SKM-1 (cell line): ENCODE measurements at regions not wholly inside any gene's neighbourhood (a gene's known extent, or its start where the extent isn't known, plus 50 kb on each side); places are given as distances from the start of the nearest gene placed in this dataset.
"Not testable (repeated sequence)": the region's sequence is repeated elsewhere in the genome, so short reads cannot be mapped to it uniquely, and the experiment has no call there.

Experiments
- DNase-seq: peaks from one replicate; lab custom pipeline; 2025; ENCODE audit not compliant: unreplicated experiment; lab: John Stamatoyannopoulos, UW

DNA sequence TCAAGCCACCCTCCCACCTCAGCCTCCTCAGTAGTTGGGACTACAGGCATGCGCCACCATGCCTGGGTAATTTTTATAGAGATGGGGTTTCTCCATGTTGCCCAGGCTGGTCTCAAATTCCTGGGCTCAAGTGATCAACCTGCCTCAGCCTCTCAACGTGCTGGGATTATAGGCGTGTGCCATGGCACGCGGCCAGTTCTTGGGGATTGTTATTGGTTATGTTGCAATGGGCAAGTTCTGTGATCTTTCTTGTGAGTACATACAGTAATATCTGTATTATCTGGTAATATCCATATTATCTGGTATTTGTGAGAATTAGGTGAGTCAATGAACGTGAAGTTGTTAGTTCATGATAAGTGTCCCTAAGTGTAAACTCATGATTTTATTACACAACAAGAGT lies 90.3 kb upstream of the TBL1X start:
- DNase-seq: no peak

DNA sequence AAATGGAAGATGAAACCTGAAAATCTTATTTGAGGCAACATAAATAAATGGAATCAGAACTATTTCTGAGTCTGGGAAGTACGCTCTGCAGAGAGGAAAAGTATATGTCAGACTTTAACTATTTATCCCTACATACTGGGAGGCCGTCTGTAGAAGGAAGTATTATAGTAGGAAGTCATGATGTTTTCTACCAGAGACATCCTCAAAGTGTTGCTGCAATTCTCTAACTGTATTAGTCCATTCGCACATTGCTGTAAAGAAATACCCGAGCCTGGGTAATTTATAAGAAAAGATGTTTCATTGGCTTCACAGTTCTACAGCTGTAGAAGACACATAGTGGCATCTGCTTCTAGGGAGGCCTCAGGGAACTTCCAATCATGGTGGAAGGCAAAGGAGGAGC lies 88.7 kb upstream of the TBL1X start:
- no peak for DNase-seq

DNA sequence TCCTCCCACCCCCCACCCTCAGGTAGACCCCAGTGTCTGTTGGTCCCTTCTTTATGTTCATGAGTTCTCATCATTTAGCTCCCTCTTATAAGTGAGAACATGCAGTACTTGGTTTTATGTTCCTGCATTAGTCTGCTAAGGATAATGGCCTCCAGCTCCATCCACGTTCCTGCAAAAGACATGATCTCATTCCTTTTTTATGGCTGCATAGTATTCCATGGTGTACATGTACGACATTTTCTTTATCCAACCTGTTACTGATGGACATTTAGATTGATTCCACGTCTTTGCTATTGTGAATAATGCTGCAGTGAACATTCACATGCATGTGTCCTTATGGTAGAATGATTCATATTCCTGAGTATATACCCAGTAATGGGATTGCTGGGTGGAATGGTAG lies 87.6 kb upstream of the TBL1X start:
- DNase-seq: not testable (repeated sequence)

DNA sequence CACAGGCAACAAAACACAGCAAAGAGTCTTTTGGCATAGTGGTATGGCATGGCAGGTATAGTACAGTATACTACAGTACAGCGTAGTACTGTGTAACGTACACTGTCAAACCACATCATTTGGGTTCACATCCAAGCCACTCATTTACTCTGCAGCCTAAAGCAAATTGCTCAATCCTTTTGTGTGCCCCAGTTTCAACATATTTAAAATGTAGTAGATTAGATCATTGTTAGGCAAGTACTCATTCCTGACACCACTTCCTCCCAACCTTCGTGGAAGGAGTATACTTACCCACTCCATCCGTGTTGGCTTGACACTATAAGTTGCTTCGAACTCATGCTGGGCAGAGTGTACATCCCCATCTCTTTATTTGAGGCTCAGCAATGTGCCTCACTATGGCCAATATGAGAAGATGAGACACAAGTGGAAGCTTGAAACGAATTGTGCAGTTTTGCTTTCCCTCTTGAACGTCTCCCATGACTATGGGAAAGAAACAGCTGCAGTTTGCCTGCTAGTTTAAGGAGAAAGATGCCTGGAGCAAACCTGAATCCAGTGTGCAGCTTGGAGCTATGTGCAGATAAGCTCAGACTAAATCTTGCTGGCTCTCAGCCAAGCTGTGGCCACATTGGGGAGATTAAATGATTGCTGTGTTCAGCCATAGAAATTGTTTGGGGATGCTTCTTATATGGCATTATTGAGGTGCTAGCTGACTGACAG lies 85.7 kb upstream of the TBL1X start:
- DNase-seq: peak; percentile 60

DNA sequence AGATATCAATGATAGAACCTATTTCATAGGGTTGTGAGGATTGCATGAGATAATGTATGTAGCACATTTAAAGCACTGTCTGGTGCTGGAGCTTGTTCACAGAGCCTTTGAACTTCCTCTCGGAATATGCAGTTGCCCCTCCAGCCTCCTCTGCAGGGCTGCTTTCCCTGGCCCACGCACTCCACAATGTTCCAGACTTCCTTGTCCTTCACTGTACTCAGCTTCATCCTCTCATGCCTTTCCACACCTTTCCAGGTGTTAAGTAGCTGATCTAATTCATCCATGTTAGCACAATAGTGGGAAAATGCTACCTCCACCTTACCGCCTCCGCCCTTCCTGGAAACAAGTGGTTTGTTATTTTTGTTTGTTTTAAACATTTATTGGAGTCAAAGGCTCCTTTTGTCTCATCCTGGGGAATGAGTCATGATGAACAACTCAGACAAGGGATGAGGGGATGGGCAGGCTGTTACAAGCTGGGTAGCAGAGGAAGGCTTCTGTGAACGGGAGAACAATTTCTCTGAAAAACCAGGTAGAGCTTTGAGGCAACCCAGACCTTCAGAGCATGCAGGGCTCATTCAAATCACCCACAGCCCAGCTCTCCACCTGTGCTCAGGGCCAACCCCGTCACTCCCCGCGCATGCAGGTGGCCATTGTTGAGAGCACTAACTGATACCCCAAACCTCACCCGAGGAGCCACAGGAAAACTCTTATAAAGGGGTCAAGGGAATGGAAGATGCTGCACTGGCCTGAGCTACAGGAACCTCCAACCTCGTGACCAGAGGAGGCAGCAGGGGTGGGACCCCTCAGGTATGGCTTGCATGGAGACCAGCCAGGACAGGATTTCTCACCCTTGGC lies 84.9 kb upstream of the TBL1X start:
- no peak for DNase-seq

DNA sequence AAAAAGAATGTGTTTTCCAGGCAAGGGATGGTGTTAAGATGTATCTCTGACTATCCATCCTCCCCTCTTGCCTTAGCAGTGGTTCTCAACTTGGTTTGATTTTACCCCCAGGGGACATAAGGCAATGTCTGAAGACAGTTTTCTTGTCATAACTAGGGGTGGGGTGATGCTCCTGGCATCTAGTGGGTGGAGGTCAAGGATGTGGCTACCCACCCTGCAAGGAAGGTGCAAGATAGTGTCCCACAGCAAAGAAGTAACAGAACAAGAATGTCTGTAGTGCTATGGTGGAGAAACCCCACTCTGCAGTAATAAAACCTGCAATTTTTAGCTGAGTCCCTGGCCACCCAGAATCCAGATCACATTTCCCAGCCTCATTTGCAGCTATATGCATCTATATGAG lies 81.2 kb upstream of the TBL1X start:
- DNase-seq: no peak

DNA sequence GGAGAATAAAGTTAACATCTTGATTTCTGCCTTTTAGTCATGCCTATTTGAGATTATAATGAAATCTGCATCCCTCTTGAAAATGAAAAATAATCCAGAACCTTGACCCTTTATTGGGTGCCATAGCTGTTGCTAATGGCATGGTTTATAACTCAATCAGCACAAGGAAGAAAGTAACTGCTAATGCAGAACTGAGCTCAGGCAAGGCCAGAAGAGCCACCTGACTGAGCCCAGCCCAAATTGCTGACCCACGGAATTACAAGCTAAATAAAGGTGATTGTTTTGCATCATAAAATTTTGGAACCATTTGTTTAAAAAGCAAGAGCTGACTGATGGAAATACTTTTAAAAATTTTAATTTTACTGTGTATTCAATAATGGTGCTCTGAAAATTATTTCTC lies 76.4 kb upstream of the TBL1X start:
- DNase-seq: no peak

DNA sequence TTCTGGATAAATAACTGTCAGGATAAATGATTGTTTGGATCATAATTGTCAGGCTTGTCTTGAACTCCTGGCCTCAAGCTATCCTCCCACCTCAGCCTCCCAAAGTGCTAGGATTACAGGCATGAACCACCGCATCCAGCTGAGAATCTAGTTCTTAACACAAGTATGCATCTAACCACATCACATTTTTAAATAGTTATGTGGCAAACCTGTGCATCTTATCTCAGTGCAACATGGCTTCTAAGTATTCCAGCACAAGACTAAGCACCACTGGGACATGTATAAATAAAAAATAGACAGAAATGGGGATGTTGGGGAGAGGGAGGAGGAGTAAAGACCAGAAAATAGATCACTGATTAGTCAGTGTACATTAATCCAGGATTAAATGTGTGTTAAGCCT lies 74.7 kb upstream of the TBL1X start:
- DNase-seq: no peak

DNA sequence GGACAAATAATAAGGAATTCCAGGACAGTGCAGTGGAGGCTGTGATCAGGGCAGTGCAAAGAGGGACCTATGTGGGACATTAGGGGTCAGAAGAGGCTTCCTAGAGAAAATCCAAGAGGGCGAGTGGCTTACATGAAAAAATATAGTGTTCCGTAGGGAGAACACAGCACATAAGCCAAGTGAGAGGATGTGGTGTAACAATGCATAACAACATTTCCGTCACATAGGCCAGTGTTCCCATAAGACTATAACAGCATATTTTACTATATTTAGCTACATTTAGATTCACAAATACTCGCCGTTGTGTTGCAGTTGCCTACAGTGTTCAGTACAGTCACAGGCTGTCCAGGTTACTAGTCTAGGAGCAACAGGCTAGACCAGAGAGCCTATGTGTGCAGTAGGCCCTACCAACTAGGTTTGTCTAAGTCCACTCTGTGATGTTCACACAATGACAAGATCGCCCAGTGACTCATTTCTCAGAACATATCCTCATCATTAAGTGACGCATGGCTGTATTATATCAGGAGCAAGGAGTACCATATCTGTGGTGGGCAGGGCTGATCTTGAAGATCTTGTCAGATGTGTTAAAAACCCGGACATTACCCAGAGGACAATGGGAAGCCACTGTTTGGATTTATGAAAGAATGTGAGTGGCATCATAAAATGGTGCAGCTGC lies 74.0 kb upstream of the TBL1X start:
- no peak for DNase-seq

DNA sequence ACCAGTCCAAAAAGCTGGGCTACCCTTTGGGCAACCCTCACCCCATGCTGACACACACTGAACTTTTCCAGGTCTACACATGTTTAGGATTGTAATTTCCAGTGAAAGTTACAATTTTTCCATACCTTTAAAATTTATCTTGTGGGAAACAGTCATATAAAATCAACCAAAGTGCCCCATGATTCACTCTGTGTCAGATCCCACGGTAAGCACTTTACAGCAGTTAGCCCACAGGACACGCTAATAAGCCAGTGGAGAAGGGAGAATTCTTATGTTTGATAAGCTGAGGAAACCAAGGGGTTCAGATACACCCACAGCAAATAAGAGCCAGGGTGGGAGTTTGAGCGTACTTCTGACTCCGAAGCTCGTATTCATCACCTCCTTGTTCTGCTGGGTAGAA lies 72.4 kb upstream of the TBL1X start:
- no peak for DNase-seq

DNA sequence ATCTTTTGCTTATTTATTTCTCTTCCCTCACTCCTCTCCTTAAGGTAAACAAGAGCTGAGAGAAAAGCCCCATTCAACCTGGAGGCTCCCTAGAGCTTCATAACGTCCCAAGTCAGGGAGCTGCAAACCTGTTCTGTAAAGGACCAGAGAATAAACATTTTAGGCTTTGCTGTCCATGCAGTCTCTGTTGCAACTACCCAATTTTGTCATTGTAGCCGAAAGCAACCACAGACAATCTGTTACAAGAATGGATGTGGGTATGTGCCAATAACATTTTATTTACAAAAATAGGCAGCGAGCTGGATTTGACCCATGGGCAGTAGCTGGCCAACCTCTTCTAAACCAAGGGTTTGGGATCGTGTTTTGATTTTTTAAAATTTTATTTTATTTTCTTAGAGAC lies 71.3 kb upstream of the TBL1X start:
- DNase-seq: no peak

DNA sequence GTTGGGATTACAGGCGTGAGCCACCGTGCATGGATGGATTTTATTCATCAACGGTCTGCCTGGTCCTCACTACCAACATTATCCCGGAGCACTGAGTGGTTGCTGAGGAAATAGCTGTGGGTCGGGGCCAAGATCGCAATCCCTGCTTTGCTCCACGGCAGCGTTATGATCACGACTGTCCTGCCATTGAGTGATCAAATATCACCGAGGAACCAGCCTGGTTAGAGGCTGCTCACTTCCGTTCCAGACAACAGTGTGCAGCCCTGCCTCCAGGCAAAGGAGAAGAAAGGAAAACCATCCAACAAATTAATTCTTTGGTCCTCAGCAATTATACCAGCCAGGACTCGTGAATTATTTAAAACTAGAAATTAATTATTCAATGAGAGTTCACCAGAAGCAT lies 70.6 kb upstream of the TBL1X start:
- no peak for DNase-seq

DNA sequence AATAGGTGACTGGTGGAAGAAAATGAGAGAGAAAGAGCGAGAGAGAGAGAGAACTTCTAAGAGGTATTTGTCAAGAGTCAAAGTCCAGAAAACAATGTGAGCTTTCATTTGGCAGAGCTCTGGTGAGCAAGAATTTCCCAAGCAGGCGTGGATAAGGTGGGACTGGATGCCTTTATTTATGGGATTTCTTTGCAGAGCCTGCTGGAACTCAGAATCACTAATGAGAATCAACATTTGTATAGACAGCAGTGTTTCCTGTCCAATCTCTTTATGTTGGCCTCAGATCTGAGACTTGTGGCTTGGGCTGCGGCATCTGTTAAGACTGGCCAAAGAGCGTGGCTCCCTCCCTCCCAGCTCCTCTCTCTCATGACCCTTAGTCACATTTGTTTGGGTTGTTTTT lies 67.9 kb upstream of the TBL1X start:
- no peak for DNase-seq

DNA sequence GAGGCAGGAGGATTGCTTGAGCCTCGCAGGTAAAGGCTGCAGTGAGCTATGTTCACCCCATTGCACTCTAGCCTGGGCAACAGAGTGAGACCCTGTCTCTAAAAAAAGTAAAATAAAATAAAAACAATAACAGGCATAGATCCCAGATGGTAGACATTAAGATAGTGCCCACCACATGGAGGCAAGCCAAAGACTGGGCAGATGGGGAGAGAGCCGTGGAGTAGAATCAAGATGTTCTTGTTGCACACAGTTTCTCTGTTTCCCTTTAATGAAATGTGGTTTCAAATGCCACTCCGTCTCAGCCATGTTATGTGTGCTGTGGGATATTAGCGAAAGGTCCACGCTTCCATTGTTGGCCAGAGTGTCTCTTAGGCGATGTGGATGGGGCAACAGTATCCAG lies 63.8 kb upstream of the TBL1X start:
- no peak for DNase-seq

DNA sequence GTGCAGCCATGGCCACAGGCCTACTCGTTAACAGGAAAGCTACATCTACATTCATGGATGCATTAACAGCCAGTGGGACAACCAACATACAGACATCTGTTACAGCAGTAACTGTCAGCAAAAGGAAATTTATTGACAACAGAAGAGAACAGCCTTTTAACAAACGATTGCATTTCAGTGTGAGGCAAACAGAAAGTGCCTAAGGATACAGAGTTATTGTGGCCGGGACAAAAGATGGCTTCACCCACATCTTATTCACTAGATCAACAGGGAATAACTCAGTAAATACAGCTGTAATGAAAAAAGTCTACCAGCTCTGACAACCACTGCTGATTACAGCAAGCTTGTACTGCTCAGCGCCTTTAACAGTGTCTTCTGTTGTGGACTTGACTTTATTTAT lies 61.5 kb upstream of the TBL1X start:
- no peak for DNase-seq

DNA sequence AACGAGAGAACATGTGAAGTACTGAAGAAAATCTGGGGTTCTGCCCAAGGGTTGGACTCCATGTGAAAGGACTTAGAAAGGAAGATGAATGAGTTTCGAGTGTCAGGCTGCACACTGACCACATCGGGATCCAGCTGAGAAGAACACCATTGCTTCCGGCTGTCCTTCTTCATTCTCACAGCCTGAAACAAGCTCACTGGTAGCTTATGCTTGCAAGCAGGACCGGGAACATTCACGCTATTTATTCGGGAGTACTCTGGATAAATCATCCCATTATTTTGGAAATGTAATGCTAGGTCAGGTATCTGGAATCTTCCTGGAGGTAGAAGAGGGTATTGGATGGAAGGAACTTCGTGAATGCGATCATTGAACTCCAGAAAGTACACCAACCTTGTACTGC lies 59.2 kb upstream of the TBL1X start:
- not testable (repeated sequence) for DNase-seq

DNA sequence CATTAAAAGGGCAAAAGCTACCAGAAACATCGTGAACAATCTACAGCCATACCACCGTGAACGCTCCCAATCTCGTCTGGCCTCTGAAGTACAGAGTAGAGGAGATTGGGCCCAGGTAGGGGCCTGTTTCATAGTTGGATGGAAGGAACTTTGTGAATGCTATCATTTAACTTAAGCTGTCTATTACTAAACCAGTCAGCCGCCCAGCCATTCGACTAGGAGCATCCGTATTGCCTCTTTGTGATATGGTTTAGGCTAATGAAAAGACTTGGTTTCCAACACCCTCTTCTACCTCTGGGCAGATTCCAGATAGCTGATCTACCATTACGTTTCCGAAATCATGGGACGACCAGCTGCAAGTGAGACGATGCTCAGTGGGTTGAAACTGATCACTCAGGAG lies 54.0 kb upstream of the TBL1X start:
- not testable (repeated sequence) for DNase-seq

DNA sequence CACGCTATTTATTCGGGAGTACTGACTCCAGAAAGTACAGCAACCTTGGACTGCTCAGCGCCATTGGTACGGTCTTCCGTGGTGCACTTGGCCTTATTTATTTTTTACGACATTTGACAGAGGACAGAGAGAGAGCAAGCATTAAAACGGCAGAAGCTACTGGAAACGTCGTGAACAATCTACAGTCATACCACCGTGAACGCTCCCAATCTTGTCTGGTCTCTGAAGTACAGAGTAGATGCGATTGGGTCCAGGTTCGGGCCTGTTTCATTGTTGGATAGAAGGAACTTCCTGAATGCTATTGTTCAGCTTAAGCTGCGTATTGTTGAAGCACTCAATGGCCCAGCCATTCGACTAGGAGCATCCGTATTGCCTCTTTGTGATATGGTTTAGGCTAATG lies 53.2 kb upstream of the TBL1X start:
- DNase-seq: not testable (repeated sequence)

DNA sequence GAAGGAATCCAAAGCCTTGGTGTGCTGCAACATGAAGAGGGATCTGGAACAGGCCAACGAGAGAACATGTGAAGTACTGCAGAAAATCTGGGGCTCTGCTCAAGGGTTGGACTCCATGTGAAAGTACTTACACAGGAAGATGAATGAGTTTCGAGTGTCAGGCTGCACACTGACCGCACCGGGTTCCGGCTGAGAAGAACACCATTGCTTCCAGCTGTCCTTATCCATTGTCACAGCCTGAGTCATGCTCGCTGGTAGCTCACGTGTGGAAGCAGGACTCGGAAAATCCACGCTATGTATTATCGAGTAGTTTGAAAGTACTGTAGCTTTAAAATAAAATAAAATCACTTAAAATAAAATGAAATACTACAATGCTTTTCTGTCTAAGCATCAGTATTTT lies 50.4 kb upstream of the TBL1X start:
- no peak for DNase-seq
